Astrocyte (in vitro differentiated cells and primary cell): ENCODE measurements at regions not wholly inside any gene's neighbourhood (a gene's known extent, or its start where the extent isn't known, plus 50 kb on each side); places are given as distances from the start of the nearest gene placed in this dataset.

Experiments used
- DNase-seq: peaks from one replicate; pipeline ENCODE4 v3.0.0-alpha.2; 2010; ENCODE audit warnings: low read depth
- FAIRE-seq: peaks from 2 replicates; lab custom pipeline; 2011; peaks lifted over from hg19 to GRCh38; lab: Jason Lieb, UNC
- H2AFZ ChIP-seq: 2 replicates; pipeline ENCODE4 v1.6.0; 2012; ENCODE audit warnings: low read depth, low read length, inconsistent platforms
- H3K27ac ChIP-seq: 2 replicates; pipeline ENCODE4 v1.5.1; 2011; ENCODE audit warnings: low read depth, low read length, inconsistent platforms
- H3K27me3 ChIP-seq: 2 replicates; pipeline ENCODE4 v1.6.0; 2011; ENCODE audit warnings: low read length, inconsistent platforms; ENCODE audit not compliant: insufficient read depth
- H3K36me3 ChIP-seq: 2 replicates; pipeline ENCODE4 v1.5.1; 2011; ENCODE audit warnings: low read length, inconsistent platforms; ENCODE audit not compliant: insufficient read depth
- H3K4me1 ChIP-seq: 2 replicates; pipeline ENCODE4 v1.5.1; 2011; ENCODE audit warnings: low read length, inconsistent platforms; ENCODE audit not compliant: insufficient read depth
- H3K4me2 ChIP-seq: 2 replicates; pipeline ENCODE4 v1.6.0; 2012; ENCODE audit warnings: low read length, inconsistent platforms
- H3K4me3 ChIP-seq: 2 replicates; pipeline ENCODE4 v1.5.1; 2011; ENCODE audit warnings: low read depth, mild to moderate bottlenecking, low read length, inconsistent platforms; ENCODE audit not compliant: insufficient read depth
- H3K79me2 ChIP-seq: 2 replicates; pipeline ENCODE4 v1.6.0; 2012; ENCODE audit warnings: mild to moderate bottlenecking, low read length, inconsistent platforms; ENCODE audit not compliant: insufficient read depth
- H3K9ac ChIP-seq: 2 replicates; pipeline ENCODE4 v1.6.0; 2012; ENCODE audit warnings: mild to moderate bottlenecking, low read length, inconsistent platforms
- H3K9me3 ChIP-seq: 2 replicates; pipeline ENCODE4 v1.5.1; 2012; ENCODE audit warnings: low read depth, mild to moderate bottlenecking, low read length, inconsistent platforms; ENCODE audit not compliant: insufficient read depth
- H4K20me1 ChIP-seq: 2 replicates; pipeline ENCODE4 v1.6.0; 2012; ENCODE audit warnings: low read length, inconsistent platforms; ENCODE audit not compliant: insufficient read depth
- H3K27ac Mint-ChIP-seq: one replicate; pipeline ENCODE4 v1.8.0; 2021; ENCODE audit warnings: mild to moderate bottlenecking, mixed read lengths; ENCODE audit not compliant: unreplicated experiment
- H3K27me3 Mint-ChIP-seq: one replicate; pipeline ENCODE4 v1.8.0; 2021; ENCODE audit warnings: low read depth, mixed read lengths; ENCODE audit not compliant: unreplicated experiment
- H3K36me3 Mint-ChIP-seq: one replicate; pipeline ENCODE4 v1.8.0; 2021; ENCODE audit warnings: low read depth, mixed read lengths; ENCODE audit not compliant: unreplicated experiment
- H3K4me1 Mint-ChIP-seq: one replicate; pipeline ENCODE4 v1.8.0; 2021; ENCODE audit warnings: low read depth, mixed read lengths; ENCODE audit not compliant: unreplicated experiment
- H3K4me3 Mint-ChIP-seq: one replicate; pipeline ENCODE4 v1.8.0; 2021; ENCODE audit warnings: mild to moderate bottlenecking, moderate library complexity, mixed read lengths; ENCODE audit not compliant: unreplicated experiment
- H3K9me3 Mint-ChIP-seq: one replicate; pipeline ENCODE4 v1.8.0; 2021; ENCODE audit warnings: mild to moderate bottlenecking, mixed read lengths; ENCODE audit not compliant: unreplicated experiment
- CTCF ChIP-seq: IDR thresholded peaks from 2 replicates; pipeline ENCODE4 v1.5.1; 2011; ENCODE audit warnings: low read depth, mild to moderate bottlenecking, inconsistent platforms, low read length, moderate library complexity; ENCODE audit not compliant: insufficient read depth
- EZH2 ChIP-seq: IDR thresholded peaks from 2 replicates; pipeline ENCODE4 v1.6.1; 2012; ENCODE audit warnings: mild to moderate bottlenecking, low read length, inconsistent platforms; ENCODE audit not compliant: insufficient read depth

GRCh38 chr20:39878320-39878719 lies 810.7 kb downstream of the MAFB start:
- FAIRE-seq, result no peak
- Histone ChIP-seq H3K9ac (no peak overlapping the region), H3K27me3 (no peaks in the 10 kb centered on the region), H3K4me2 (no peak overlapping the region), H3K4me1 (peaks cover 7% of the 10 kb centered on the region), H2AFZ (no peak overlapping the region), H4K20me1 (no peaks in the 10 kb centered on the region), H3K27ac (no peak overlapping the region), H3K36me3 (no peaks in the 10 kb centered on the region), H3K4me3 (no peak overlapping the region), H3K79me2 (no peaks in the 10 kb centered on the region), H3K9me3 (no peaks in the 10 kb centered on the region)
- H3K9me3 Mint-ChIP-seq, result peaks cover 3% of the 10 kb centered on the region
- no peak overlapping the region for H3K4me3 Mint-ChIP-seq
- no peak for DNase-seq
- peaks cover 31% of the 10 kb centered on the region for H3K4me1 Mint-ChIP-seq
- no peak overlapping the region for H3K27ac Mint-ChIP-seq
- H3K36me3 Mint-ChIP-seq, result no peaks in the 10 kb centered on the region
- no peak for TF ChIP-seq CTCF
- TF ChIP-seq EZH2, result no peak
- H3K27me3 Mint-ChIP-seq, result no peaks in the 10 kb centered on the region

- Mint-ChIP-seq H3K4me3 (no peak overlapping the region), H3K27me3 (no peaks in the 10 kb centered on the region), H3K36me3 (no peaks in the 10 kb centered on the region), H3K27ac (peak overlapping the region; percentile 73), H3K9me3 (peaks cover 3% of the 10 kb centered on the region), H3K4me1 (peaks cover 31% of the 10 kb centered on the region)
- TF ChIP-seq CTCF, result no peak
- no peaks in the 10 kb centered on the region for H3K27me3 ChIP-seq
- H3K4me3 ChIP-seq, result no peak overlapping the region
- H3K79me2 ChIP-seq, result no peaks in the 10 kb centered on the region
- FAIRE-seq, result no peak
- no peaks in the 10 kb centered on the region for H4K20me1 ChIP-seq
- no peaks in the 10 kb centered on the region for H3K9me3 ChIP-seq
- H3K4me2 ChIP-seq, result no peak overlapping the region
- no peak for DNase-seq
- no peak overlapping the region for H2AFZ ChIP-seq
- no peak overlapping the region for H3K9ac ChIP-seq
- no peaks in the 10 kb centered on the region for H3K36me3 ChIP-seq
- H3K27ac ChIP-seq, result no peak overlapping the region
- H3K4me1 ChIP-seq, result peaks cover 7% of the 10 kb centered on the region
These were observed 811.2 kb downstream of the MAFB start for GRCh38 chr20:39877788-39878187.

- Histone ChIP-seq H3K4me3 (no peak overlapping the region), H3K27ac (no peak overlapping the region), H3K9ac (no peak overlapping the region), H3K36me3 (no peaks in the 10 kb centered on the region), H3K27me3 (no peaks in the 10 kb centered on the region), H3K4me2 (peak overlapping the region; percentile 37), H2AFZ (no peak overlapping the region), H3K4me1 (peaks cover 7% of the 10 kb centered on the region), H4K20me1 (no peaks in the 10 kb centered on the region), H3K9me3 (no peaks in the 10 kb centered on the region), H3K79me2 (no peaks in the 10 kb centered on the region)
- Mint-ChIP-seq H3K4me3 (no peak overlapping the region), H3K9me3 (peaks cover 2% of the 10 kb centered on the region), H3K4me1 (peaks cover 31% of the 10 kb centered on the region), H3K27me3 (no peaks in the 10 kb centered on the region), H3K27ac (no peak overlapping the region), H3K36me3 (no peaks in the 10 kb centered on the region)
- FAIRE-seq (no peak), DNase-seq (peak; percentile 47)
- TF ChIP-seq CTCF (no peak), EZH2 (no peak)
These were observed 811.9 kb downstream of the MAFB start for GRCh38 chr20:39876976-39877635.
